MM.1S (cell line): ENCODE measurements at regions not wholly inside any gene's neighbourhood (a gene's known extent, or its start where the extent isn't known, plus 50 kb on each side); places are given as distances from the start of the nearest gene placed in this dataset.

Experiments
- EZH2 ChIP-seq: fragments of 300-600 bp; sonication (generic); optimal IDR thresholded peaks from 2 replicates; pipeline ENCODE3; 2017; ENCODE audit warnings: low read depth, mild to moderate bottlenecking, antibody characterized with exemption, low read length, mixed read lengths
- EZH2phosphoT487 ChIP-seq: fragments of 300-600 bp; sonication (generic); IDR thresholded peaks from 2 replicates; pipeline ENCODE4 v1.6.1; 2018; ENCODE audit warnings: antibody characterized with exemption, low read length
- TF ChIP-seq, protein P1 (sequence below): fragments of 300-600 bp; sonication (generic); IDR thresholded peaks from 2 replicates; pipeline ENCODE4 v1.5.1; 2016; ENCODE audit warnings: antibody characterized with exemption, low read length, mixed read lengths

DNA sequence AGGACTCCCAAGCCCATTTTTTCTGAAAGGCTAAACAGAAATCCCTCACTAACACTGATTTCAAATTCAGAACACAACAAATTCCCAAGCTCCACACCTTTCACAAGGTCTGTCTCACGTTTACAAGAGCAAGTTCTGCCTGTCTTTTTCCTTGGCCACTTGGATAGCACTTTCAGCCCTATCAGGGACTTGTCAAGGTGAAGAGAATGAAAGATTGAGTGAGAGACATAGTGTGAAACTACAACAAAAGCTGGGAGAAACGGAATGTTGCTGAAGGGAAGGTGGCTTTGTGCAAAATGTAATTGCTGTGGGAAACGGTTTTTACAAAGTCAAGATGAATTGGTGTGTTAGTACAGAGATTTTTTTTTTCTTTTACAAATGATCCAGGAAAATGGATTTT is 89.4 kb upstream of the GATA6 start:
- TF ChIP-seq, protein P1, sequence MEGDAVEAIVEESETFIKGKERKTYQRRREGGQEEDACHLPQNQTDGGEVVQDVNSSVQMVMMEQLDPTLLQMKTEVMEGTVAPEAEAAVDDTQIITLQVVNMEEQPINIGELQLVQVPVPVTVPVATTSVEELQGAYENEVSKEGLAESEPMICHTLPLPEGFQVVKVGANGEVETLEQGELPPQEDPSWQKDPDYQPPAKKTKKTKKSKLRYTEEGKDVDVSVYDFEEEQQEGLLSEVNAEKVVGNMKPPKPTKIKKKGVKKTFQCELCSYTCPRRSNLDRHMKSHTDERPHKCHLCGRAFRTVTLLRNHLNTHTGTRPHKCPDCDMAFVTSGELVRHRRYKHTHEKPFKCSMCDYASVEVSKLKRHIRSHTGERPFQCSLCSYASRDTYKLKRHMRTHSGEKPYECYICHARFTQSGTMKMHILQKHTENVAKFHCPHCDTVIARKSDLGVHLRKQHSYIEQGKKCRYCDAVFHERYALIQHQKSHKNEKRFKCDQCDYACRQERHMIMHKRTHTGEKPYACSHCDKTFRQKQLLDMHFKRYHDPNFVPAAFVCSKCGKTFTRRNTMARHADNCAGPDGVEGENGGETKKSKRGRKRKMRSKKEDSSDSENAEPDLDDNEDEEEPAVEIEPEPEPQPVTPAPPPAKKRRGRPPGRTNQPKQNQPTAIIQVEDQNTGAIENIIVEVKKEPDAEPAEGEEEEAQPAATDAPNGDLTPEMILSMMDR: no peak
- TF ChIP-seq EZH2: no peak
- no peak for TF ChIP-seq EZH2phosphoT487
